ENCODE measurements at regions not wholly inside any gene's neighbourhood (a gene's known extent, or its start where the extent isn't known, plus 50 kb on each side); places are given as distances from the start of the nearest gene placed in this dataset.

GRCh38 chr11:105334025-105334714 is 194.6 kb upstream of the CARD18 start:
- 0 out of 2 replicates have a peak, but pooled peaks have one; percentile 11 for TF ChIP-seq RAD21 (IDR thresholded peaks at IDR 0.05; ENCODE audit: low read depth)
- TF ChIP-seq EGR1 (IDR thresholded peaks at IDR 0.05) = no peak
- no peak for TF ChIP-seq USF1 (IDR thresholded peaks at IDR 0.05)
- TF ChIP-seq FOXM1 (IDR thresholded peaks at IDR 0.05; ENCODE audit: borderline replicate concordance, low read depth) = peak; percentile 33; the same call in 1 of the 2 replicates
- no peak for TF ChIP-seq ZBTB7A (IDR thresholded peaks at IDR 0.05; ENCODE audit: low read depth)
- TF ChIP-seq EP300 (IDR thresholded peaks at IDR 0.05; ENCODE audit: borderline replicate concordance) = peak; percentile 84
- TF ChIP-seq YY1 (IDR thresholded peaks at IDR 0.05; ENCODE audit: low read depth) = peak; percentile 84
- TF ChIP-seq, protein P1, sequence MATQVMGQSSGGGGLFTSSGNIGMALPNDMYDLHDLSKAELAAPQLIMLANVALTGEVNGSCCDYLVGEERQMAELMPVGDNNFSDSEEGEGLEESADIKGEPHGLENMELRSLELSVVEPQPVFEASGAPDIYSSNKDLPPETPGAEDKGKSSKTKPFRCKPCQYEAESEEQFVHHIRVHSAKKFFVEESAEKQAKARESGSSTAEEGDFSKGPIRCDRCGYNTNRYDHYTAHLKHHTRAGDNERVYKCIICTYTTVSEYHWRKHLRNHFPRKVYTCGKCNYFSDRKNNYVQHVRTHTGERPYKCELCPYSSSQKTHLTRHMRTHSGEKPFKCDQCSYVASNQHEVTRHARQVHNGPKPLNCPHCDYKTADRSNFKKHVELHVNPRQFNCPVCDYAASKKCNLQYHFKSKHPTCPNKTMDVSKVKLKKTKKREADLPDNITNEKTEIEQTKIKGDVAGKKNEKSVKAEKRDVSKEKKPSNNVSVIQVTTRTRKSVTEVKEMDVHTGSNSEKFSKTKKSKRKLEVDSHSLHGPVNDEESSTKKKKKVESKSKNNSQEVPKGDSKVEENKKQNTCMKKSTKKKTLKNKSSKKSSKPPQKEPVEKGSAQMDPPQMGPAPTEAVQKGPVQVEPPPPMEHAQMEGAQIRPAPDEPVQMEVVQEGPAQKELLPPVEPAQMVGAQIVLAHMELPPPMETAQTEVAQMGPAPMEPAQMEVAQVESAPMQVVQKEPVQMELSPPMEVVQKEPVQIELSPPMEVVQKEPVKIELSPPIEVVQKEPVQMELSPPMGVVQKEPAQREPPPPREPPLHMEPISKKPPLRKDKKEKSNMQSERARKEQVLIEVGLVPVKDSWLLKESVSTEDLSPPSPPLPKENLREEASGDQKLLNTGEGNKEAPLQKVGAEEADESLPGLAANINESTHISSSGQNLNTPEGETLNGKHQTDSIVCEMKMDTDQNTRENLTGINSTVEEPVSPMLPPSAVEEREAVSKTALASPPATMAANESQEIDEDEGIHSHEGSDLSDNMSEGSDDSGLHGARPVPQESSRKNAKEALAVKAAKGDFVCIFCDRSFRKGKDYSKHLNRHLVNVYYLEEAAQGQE (IDR thresholded peaks at IDR 0.05; ENCODE audit: low read depth) = no peak
- no peak for TF ChIP-seq CREB1 (IDR thresholded peaks at IDR 0.05; ENCODE audit: low read depth)
- peak; percentile 66 for TF ChIP-seq NFIC (IDR thresholded peaks at IDR 0.05)
- peak; percentile 95 for TF ChIP-seq TEAD4 (IDR thresholded peaks at IDR 0.05)
- TF ChIP-seq MAX (IDR thresholded peaks at IDR 0.05) = peak; percentile 78
- peak; percentile 86 for TF ChIP-seq TCF12 (IDR thresholded peaks at IDR 0.05; ENCODE audit: low read depth)

DNA sequence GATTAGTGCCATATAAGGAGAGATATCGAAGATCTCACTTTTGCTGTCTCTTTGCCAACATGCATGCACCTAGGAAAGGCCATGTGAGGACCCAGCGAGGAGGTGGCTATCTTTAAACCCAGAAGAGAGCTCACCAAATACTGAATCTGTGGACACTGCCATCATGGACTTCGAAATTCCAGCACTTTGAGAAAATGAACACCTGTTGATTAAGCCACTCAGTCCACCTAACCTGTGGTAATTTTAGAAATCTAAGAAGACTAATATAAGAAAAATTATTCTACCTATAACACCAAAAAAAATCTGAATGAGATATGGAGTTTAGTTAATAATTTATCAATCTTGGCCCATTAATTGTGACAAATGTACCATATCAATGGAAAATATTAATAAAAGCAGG is 193.6 kb upstream of the CARD18 start:
- TF ChIP-seq TEAD4 (IDR thresholded peaks at IDR 0.05) (no peak), USF1 (IDR thresholded peaks at IDR 0.05) (no peak), NFIC (IDR thresholded peaks at IDR 0.05) (no peak), EGR1 (IDR thresholded peaks at IDR 0.05) (no peak), MAX (IDR thresholded peaks at IDR 0.05) (no peak), EP300 (IDR thresholded peaks at IDR 0.05; ENCODE audit: borderline replicate concordance) (no peak), YY1 (IDR thresholded peaks at IDR 0.05; ENCODE audit: low read depth) (no peak)
- TF ChIP-seq, protein P1 (IDR thresholded peaks at IDR 0.05; ENCODE audit: low read depth) = no peak

DNA sequence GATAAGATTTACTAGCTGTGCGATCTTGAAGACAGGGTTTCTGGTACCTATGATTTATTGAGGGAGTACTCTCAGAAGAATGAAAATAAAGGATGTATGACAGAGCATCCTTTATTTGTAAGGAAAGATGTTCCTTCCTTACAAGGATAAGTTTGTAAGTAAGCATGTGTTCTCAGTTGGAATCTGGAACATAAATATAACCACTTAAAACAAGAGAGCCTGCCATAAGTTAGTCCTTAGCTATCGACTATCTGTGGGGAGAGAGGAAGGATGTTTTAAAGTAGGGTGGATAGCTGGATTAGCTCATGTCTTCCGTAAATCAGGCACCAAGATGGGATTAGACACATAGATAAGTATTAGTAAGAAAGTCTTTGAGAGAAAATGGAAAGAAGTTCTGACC is 192.6 kb upstream of the CARD18 start:
- TF ChIP-seq EGR1 (IDR thresholded peaks at IDR 0.05) (no peak), EP300 (IDR thresholded peaks at IDR 0.05; ENCODE audit: borderline replicate concordance) (no peak), CEBPB (IDR thresholded peaks at IDR 0.05) (no peak), ZBTB7A (IDR thresholded peaks at IDR 0.05; ENCODE audit: low read depth) (no peak), RAD21 (IDR thresholded peaks at IDR 0.05; ENCODE audit: low read depth) (no peak)

GRCh38 chr11:105328061-105328460 is 188.5 kb upstream of the CARD18 start:
- no peak for TF ChIP-seq FOXM1 (IDR thresholded peaks at IDR 0.05; ENCODE audit: borderline replicate concordance, low read depth)
- no peak for TF ChIP-seq TAF1 (IDR thresholded peaks at IDR 0.05; ENCODE audit: low read depth)
- TF ChIP-seq EP300 (IDR thresholded peaks at IDR 0.05; ENCODE audit: borderline replicate concordance) = no peak
- no peak for TF ChIP-seq TEAD4 (IDR thresholded peaks at IDR 0.05)
- TF ChIP-seq EGR1 (IDR thresholded peaks at IDR 0.05) = no peak
- TF ChIP-seq CEBPB (IDR thresholded peaks at IDR 0.05) = no peak
- TF ChIP-seq TCF12 (IDR thresholded peaks at IDR 0.05; ENCODE audit: low read depth) = no peak
- no peak for TF ChIP-seq CREB1 (IDR thresholded peaks at IDR 0.05; ENCODE audit: low read depth)

DNA sequence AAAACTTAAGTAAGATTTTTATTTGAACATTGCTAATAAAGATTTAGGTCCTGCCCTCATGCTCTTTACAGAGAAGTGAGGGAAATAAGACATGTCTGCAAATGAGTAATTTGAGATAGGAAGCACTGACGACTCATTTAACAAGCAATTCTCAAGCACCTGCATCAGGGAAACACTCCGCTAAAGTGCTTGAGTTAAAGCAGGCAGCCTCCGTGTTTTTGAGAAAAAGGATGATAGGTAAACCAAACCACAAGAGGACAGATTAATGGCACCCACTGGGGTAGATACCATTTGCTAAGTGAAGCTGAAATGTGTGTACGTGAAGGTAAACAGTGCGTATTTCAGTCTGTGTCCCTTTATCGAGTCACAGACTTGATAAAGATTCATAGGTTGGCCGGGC is 184.6 kb upstream of the CARD18 start:
- TF ChIP-seq TAF1 (IDR thresholded peaks at IDR 0.05; ENCODE audit: low read depth) (no peak), ZBTB7A (IDR thresholded peaks at IDR 0.05; ENCODE audit: low read depth) (no peak), YY1 (IDR thresholded peaks at IDR 0.05; ENCODE audit: low read depth) (no peak), TCF12 (IDR thresholded peaks at IDR 0.05; ENCODE audit: low read depth) (no peak), NFIC (IDR thresholded peaks at IDR 0.05) (no peak), CEBPB (IDR thresholded peaks at IDR 0.05) (no peak), MAX (IDR thresholded peaks at IDR 0.05) (no peak), FOXM1 (IDR thresholded peaks at IDR 0.05; ENCODE audit: borderline replicate concordance, low read depth) (no peak), EP300 (IDR thresholded peaks at IDR 0.05; ENCODE audit: borderline replicate concordance) (no peak), USF1 (IDR thresholded peaks at IDR 0.05) (no peak), CREB1 (IDR thresholded peaks at IDR 0.05; ENCODE audit: low read depth) (no peak)
- TF ChIP-seq, protein P1 (IDR thresholded peaks at IDR 0.05; ENCODE audit: low read depth) = no peak
